HepG2 (cell line): ENCODE measurements at regions not wholly inside any gene's neighbourhood (a gene's known extent, or its start where the extent isn't known, plus 50 kb on each side); places are given as distances from the start of the nearest gene placed in this dataset.

Source experiments
- ATAC-seq: fragments of 200-7000 bp; cut with Tn5 transposase; 3 replicates; pipeline ENCODE4 v1.9.1; 2020; ENCODE audit warnings: mild to moderate bottlenecking, moderate library complexity
- BruUV-seq: library from RNA; stranded (reverse); fragments of 400-500 nt; replicated peaks from 2 replicates; lab custom pipeline; 2021; lab: Mats Ljungman, UMichigan
- CTCF ChIA-PET: fragments of 300-600 bp; formaldehyde crosslinking; extraction: SDS; loops from one replicate; lab custom pipeline; 2021; ENCODE audit warnings: low total read pairs, inconsistent platforms, low intra/inter-chr PET ratio; lab: Yijun Ruan, JAX
- POLR2A ChIA-PET: fragments of 350-600 bp; sonication (Branson Sonifier 250); formaldehyde crosslinking; loops from one replicate; lab custom pipeline; 2020; ENCODE audit warnings: antibody characterized with exemption, inconsistent platforms; lab: Yijun Ruan, JAX
- DNase-seq: peaks from one replicate; pipeline ENCODE4 v3.0.0-alpha.2; 2015; ENCODE audit warnings: low spot score
- FAIRE-seq: peaks from 3 replicates; lab custom pipeline; 2011; peaks lifted over from hg19 to GRCh38; lab: Jason Lieb, UNC
- H2AFZ ChIP-seq: one replicate; pipeline ENCODE4 v1.6.1; 2011; ENCODE audit warnings: low read length, inconsistent platforms
- H3K27ac ChIP-seq: fragments of 300-600 bp; 3 replicates; pipeline ENCODE4 v1.8.0; 2011; ENCODE audit warnings: mixed run types, mild to moderate bottlenecking, mixed read lengths, low read length, inconsistent platforms; ENCODE audit not compliant: insufficient read depth; ENCODE audit errors: extremely low read length
- H3K27me3 ChIP-seq, 2 experiments: fragments of 200-600 bp in 1 of 2; 2 replicates in 1 of 2; 3 replicates in 1 of 2; pipeline versions ENCODE4 v1.6.0 to v1.8.0; 2011; ENCODE audit warnings: low read length in 2 of 2, mild to moderate bottlenecking in 2 of 2, moderate library complexity in 2 of 2, inconsistent platforms in 1 of 2; ENCODE audit not compliant: insufficient read depth in 2 of 2, control insufficient read depth in 1 of 2
- H3K36me3 ChIP-seq, 2 experiments: fragments of 200-600 bp in 1 of 2; replicated peaks in 1 of 2; 2 replicates in 1 of 2; 3 replicates in 1 of 2; pipeline versions ENCODE4 v1.5.1 to v1.8.0; 2011; ENCODE audit warnings: low read length in 2 of 2, inconsistent platforms in 1 of 2; ENCODE audit not compliant: insufficient read depth in 2 of 2, control insufficient read depth in 1 of 2
- H3K4me1 ChIP-seq: 2 replicates; pipeline ENCODE4 v1.5.1; 2012; ENCODE audit warnings: low read length, inconsistent platforms; ENCODE audit not compliant: insufficient read depth
- H3K4me2 ChIP-seq: 2 replicates; pipeline ENCODE4 v1.6.0; 2011; ENCODE audit warnings: low read depth, low read length, inconsistent platforms
- H3K4me3 ChIP-seq, 3 experiments: fragments of 200-600 bp in 1 of 3; sonication (generic), shearing (Covaris generic) in 1 of 3; replicated peaks in 1 of 3; 2 replicates each; pipeline ENCODE4 v1.5.1; 2011 to 2016; ENCODE audit warnings: low read length in 3 of 3, inconsistent platforms in 2 of 3, low read depth in 2 of 3, mild to moderate bottlenecking in 2 of 3, control low read depth in 1 of 3, mixed read lengths in 1 of 3; ENCODE audit not compliant: insufficient read depth in 1 of 3
- H3K79me2 ChIP-seq: one replicate; pipeline ENCODE4 v1.6.1; 2011; ENCODE audit warnings: low read length, inconsistent platforms; ENCODE audit not compliant: insufficient read depth
- H3K9ac ChIP-seq: 2 replicates; pipeline ENCODE4 v1.6.0; 2011; ENCODE audit warnings: mild to moderate bottlenecking, low read depth, low read length, inconsistent platforms; ENCODE audit not compliant: insufficient read depth
- H3K9me3 ChIP-seq: 2 replicates; pipeline ENCODE4 v1.5.1; 2012; ENCODE audit warnings: mild to moderate bottlenecking, low read length
- H4K20me1 ChIP-seq: 2 replicates; pipeline ENCODE4 v1.6.0; 2011; ENCODE audit warnings: inconsistent platforms, mild to moderate bottlenecking, low read length, moderate library complexity; ENCODE audit not compliant: insufficient read depth
- ADNP ChIP-seq: sonication (generic); formaldehyde crosslinking; IDR thresholded peaks from 2 replicates; pipeline ENCODE4 v1.4.0; 2020; ENCODE audit warnings: missing genetic modification reagents
- ARID2 ChIP-seq: sonication (generic); formaldehyde crosslinking; IDR thresholded peaks from 2 replicates; pipeline ENCODE4 v1.8.1; 2022; ENCODE audit warnings: mild to moderate bottlenecking, missing genetic modification reagents, borderline replicate concordance
- ATF7-NPFF ChIP-seq: sonication (generic); formaldehyde crosslinking; IDR thresholded peaks from 2 replicates; pipeline ENCODE4 v1.8.1; 2023; ENCODE audit warnings: mild to moderate bottlenecking, low read depth, missing genetic modification reagents, moderate library complexity
- CEBPB ChIP-seq: IDR thresholded peaks from 2 replicates; pipeline ENCODE4 v1.6.1; 2011; ENCODE audit warnings: low read depth, low read length, improper control_type of control experiment, borderline replicate concordance
- FLYWCH1 ChIP-seq: sonication (generic); formaldehyde crosslinking; IDR thresholded peaks from 2 replicates; pipeline ENCODE4 v1.8.1; 2023; ENCODE audit warnings: mild to moderate bottlenecking, missing genetic modification reagents
- GABPA ChIP-seq, 2 experiments: IDR thresholded peaks; 2 replicates each; pipeline ENCODE4 v1.6.1; 2011 to 2016; ENCODE audit warnings: low read depth in 2 of 2, low read length in 1 of 2, missing biosample characterization in 1 of 2, missing genetic modification characterization in 1 of 2
- HOXA7 ChIP-seq: sonication (generic); formaldehyde crosslinking; IDR thresholded peaks from 2 replicates; pipeline ENCODE4 v1.8.1; 2022; ENCODE audit warnings: mild to moderate bottlenecking, missing genetic modification reagents, moderate library complexity
- ZMYM3 ChIP-seq: sonication (generic); formaldehyde crosslinking; IDR thresholded peaks from 2 replicates; pipeline ENCODE4 v1.5.1; 2020; ENCODE audit warnings: mild to moderate bottlenecking, missing genetic modification reagents
- ZNF343 ChIP-seq: sonication (generic); formaldehyde crosslinking; IDR thresholded peaks from 2 replicates; pipeline ENCODE4 v1.4.0; 2020; ENCODE audit warnings: mild to moderate bottlenecking, missing genetic modification reagents
- ZNF629 ChIP-seq: sonication (generic); formaldehyde crosslinking; conservative IDR thresholded peaks from 2 replicates; pipeline ENCODE4 v1.5.0; 2020; ENCODE audit warnings: missing genetic modification reagents
- WGBS: methylation state at CpG from one replicate; pipeline ENCODE4 v1.1.6; 2017; ENCODE audit warnings: low lambda C conversion rate; 5-methylcytosine and 5-hydroxymethylcytosine counted together
- in situ Hi-C: cut with HindIII; loops from 2 replicates; pipeline ENCODE4 v1.10.0; 2017; ENCODE audit warnings: low pct_unique_long_range_greater_than_20kb; ENCODE audit not compliant: extremely low pct_ligation_motif_present
- intact Hi-C: fragments of 100-400 bp; cut with micrococcal nuclease; formaldehyde crosslinking; loops from one replicate; pipeline ENCODE4 v1.10.0; 2022; ENCODE audit not compliant: unreplicated experiment
- TF ChIP-seq, protein P1 (sequence below): IDR thresholded peaks from 2 replicates; pipeline ENCODE4 v1.4.0; 2020; ENCODE audit warnings: mild to moderate bottlenecking, missing genetic modification reagents
- TF ChIP-seq, protein P2 (sequence below): sonication (generic); formaldehyde crosslinking; IDR thresholded peaks from 2 replicates; pipeline ENCODE4 v1.8.0; 2022; ENCODE audit warnings: missing genetic modification reagents, low read depth, mild to moderate bottlenecking, borderline replicate concordance
- TF ChIP-seq, protein P3 (sequence below): sonication (generic); formaldehyde crosslinking; IDR thresholded peaks from 2 replicates; pipeline ENCODE4 v1.4.0; 2020; ENCODE audit warnings: missing genetic modification reagents
- TF ChIP-seq, protein P4 (sequence below): sonication (generic); formaldehyde crosslinking; IDR thresholded peaks from 2 replicates; pipeline ENCODE4 v1.5.0; 2020; ENCODE audit warnings: missing genetic modification reagents

DNA sequence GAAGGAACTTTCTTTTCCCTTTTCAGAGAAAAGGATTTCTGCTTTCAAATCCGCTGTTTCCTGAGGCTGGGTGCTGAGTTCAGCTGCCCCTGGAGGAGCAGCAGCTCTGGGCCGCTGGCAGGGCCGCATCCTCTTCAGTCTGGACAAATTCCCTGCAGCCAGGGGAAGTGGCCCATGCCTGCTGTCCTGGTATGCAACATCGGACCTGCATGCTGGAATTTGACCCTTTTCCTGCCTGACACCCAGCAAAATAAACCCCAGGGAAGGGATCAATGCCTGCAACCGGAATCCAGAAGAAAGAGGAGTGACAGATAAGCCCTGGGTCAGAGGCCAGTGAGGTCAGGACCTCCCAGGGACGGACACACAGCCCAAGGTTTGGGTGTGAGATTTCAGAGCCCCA lies 54.1 kb upstream of the LINC01488 start (continued):
- TF ChIP-seq, protein P1, sequence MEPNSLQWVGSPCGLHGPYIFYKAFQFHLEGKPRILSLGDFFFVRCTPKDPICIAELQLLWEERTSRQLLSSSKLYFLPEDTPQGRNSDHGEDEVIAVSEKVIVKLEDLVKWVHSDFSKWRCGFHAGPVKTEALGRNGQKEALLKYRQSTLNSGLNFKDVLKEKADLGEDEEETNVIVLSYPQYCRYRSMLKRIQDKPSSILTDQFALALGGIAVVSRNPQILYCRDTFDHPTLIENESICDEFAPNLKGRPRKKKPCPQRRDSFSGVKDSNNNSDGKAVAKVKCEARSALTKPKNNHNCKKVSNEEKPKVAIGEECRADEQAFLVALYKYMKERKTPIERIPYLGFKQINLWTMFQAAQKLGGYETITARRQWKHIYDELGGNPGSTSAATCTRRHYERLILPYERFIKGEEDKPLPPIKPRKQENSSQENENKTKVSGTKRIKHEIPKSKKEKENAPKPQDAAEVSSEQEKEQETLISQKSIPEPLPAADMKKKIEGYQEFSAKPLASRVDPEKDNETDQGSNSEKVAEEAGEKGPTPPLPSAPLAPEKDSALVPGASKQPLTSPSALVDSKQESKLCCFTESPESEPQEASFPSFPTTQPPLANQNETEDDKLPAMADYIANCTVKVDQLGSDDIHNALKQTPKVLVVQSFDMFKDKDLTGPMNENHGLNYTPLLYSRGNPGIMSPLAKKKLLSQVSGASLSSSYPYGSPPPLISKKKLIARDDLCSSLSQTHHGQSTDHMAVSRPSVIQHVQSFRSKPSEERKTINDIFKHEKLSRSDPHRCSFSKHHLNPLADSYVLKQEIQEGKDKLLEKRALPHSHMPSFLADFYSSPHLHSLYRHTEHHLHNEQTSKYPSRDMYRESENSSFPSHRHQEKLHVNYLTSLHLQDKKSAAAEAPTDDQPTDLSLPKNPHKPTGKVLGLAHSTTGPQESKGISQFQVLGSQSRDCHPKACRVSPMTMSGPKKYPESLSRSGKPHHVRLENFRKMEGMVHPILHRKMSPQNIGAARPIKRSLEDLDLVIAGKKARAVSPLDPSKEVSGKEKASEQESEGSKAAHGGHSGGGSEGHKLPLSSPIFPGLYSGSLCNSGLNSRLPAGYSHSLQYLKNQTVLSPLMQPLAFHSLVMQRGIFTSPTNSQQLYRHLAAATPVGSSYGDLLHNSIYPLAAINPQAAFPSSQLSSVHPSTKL (CRISPR knock-in tag): peak; percentile 95
- TF ChIP-seq ARID2 (no peak; the same call in 1 of the 2 replicates), GABPA (IDR thresholded peaks at IDR 0.05; ENCODE audit: low read depth, low read length) (no peak), GABPA (CRISPR knock-in tag; IDR thresholded peaks at IDR 0.05; ENCODE audit: low read depth) (peak; percentile 57), ATF7-NPFF (CRISPR knock-in tag) (peak; percentile 45; the same call in 1 of the 2 replicates)

DNA sequence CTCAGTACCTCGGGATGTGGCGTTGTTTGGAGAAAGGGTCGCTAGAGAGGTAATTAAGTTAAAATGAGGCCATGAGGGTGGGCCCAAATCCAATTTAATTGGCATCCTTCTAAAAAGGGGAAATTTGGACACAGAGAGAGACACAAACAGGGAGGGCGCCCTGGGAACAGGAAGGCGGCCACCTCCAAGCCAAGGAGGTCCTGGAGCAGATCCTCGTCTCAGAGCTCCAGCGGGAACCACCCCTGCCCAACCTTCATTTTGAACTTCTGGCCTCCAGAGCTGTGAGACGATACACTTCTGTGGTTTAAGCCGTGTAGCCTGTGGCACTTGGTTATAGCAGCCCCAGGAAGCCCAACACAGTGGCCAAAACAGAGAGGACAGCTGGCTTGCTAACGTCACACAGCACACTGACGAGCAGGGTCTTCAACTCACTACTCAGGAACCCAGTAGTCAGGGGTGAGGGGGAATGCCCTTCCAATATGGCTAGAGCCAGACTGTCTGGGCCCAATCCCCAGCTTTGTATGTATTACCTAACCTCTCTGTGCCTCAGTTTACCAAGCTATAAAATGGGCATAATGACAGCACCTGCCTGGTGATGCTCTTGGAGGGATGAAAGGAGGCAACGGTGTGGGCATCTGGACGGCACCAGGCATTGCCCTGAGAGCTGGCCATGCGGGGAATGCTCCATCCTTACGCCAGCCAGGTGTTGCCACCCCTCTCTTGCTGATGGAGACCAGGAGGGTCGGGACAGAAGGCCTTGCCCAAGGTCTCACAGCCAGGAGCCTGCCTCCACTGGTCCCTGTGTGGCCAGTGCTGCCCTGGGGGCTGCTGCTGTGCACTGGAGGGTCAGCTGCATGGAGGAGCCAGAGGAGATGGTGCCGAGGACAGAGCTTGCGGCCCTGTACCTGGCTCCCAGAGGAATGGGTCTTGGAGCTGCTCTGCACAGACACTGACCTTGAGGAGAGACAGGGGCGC lies 53.3 kb upstream of the LINC01488 start:
- H3K9ac ChIP-seq: no peak overlapping the region
- no TSS peak for BruUV-seq
- WGBS: 65% methylated on average over 13 of the region's 19 CpGs
- DNase-seq (no peak), FAIRE-seq (no peak), ATAC-seq (peak; percentile 7; the same call in 2 of the 3 replicates)
- no peaks in the 10 kb centered on the region for H3K36me3 ChIP-seq
- in situ Hi-C loops: loop anchor here (25.0 kb wide), 1 partner anchor 209 kb away; the partner anchor contains the start of gene CCND1
- no peaks in the 10 kb centered on the region for H3K27me3 ChIP-seq
- intact Hi-C loops: loop anchor here (1.0 to 5.0 kb wide), 3 partner anchors 30 to 306 kb away; no protein-coding TSS in a partner anchor
- H3K9me3 ChIP-seq: peaks cover 7% of the 10 kb centered on the region
- no peaks in the 10 kb centered on the region for H3K79me2 ChIP-seq
- H3K27ac ChIP-seq: peak overlapping the region; percentile 12
- H3K4me2 ChIP-seq: peak overlapping the region; percentile 66
- no peak overlapping the region for H3K4me3 ChIP-seq
- ChIA-PET CTCF (no interaction called here), POLR2A (interaction anchor here (1.0 kb wide), 1 partner anchor 41 kb away, joined by 3 read pairs; no protein-coding TSS in a partner anchor)
- H2AFZ ChIP-seq: no peak overlapping the region
- peaks cover 66% of the 10 kb centered on the region for H3K4me1 ChIP-seq
- H4K20me1 ChIP-seq: no peaks in the 10 kb centered on the region
- TF ChIP-seq ARID2 (no peak), FLYWCH1 (CRISPR knock-in tag) (no peak), ZMYM3 (CRISPR knock-in tag) (peak; percentile 89), ADNP (CRISPR knock-in tag) (peak; percentile 16; the same call in 1 of the 2 replicates), ZNF343 (CRISPR knock-in tag) (no peak), ZNF629 (CRISPR knock-in tag) (peak; percentile 88), CEBPB (no peak), HOXA7 (CRISPR knock-in tag) (no peak)
- TF ChIP-seq, protein P2, sequence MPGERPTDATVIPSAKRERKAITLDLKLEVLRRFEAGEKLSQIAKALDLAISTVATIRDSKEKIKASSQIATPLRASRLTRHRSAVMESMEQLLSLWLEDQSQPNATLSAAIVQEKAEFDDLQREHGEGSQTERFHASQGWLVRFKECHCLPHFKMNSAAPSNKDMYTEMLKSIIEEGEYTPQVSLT (CRISPR knock-in tag): no peak
- TF ChIP-seq, protein P3, sequence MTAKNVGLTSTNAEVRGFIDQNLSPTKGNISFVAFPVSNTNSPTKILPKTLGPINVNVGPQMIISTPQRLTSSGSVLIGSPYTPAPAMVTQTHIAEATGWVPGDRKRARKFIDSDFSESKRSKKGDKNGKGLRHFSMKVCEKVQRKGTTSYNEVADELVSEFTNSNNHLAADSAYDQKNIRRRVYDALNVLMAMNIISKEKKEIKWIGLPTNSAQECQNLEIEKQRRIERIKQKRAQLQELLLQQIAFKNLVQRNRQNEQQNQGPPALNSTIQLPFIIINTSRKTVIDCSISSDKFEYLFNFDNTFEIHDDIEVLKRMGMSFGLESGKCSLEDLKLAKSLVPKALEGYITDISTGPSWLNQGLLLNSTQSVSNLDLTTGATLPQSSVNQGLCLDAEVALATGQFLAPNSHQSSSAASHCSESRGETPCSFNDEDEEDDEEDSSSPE (CRISPR knock-in tag): no peak
- TF ChIP-seq, protein P4, sequence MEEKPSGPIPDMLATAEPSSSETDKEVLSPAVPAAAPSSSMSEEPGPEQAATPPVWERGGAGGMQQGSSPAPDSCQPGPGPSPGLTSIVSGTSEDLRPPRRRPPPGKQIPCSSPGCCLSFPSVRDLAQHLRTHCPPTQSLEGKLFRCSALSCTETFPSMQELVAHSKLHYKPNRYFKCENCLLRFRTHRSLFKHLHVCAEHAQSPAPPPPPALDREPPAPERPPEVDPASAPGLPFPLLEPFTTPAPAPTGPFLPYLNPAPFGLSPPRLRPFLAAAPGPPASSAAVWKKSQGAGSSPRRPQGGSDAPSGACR: no peak
